ENCODE measurements at regions not wholly inside any gene's neighbourhood (a gene's known extent, or its start where the extent isn't known, plus 50 kb on each side); places are given as distances from the start of the nearest gene placed in this dataset.
"Not testable (repeated sequence)": the region's sequence is repeated elsewhere in the genome, so short reads cannot be mapped to it uniquely, and the experiment has no call there.

GRCh38 chr13:73536865-73537264, 478.1 kb downstream of the KLF5 start:
- DNase-seq, result no peak

- no peak for DNase-seq
Observed at GRCh38 chr13:73535341-73535740, 476.5 kb downstream of the KLF5 start.

DNA sequence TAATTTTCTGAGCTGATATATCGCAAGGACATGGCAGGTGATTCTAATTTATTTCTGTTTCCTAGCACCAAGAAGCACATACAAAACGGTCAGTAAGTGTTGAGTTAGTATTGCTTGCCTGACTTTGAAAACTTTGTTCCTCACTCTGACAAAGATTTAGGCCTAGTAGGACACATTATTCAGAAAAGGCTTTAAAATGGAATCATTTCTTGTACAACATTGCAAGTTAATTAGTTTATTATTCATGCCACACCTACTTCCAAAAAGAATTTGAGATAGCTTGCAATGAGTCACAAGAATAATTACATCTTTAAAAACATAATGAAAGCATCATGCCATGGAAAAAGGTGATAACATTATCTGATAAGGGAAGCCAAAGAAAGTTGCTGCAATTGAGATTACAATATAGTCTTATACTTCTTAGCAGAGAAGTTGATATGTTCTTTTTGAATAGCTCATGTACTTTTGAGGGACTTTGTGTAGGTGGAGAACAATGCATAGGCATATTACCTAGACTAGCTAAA, 474.2 kb downstream of the KLF5 start:
- DNase-seq, result no peak

GRCh38 chr13:73532582-73532981, 473.8 kb downstream of the KLF5 start:
- DNase-seq, result no peak

DNA sequence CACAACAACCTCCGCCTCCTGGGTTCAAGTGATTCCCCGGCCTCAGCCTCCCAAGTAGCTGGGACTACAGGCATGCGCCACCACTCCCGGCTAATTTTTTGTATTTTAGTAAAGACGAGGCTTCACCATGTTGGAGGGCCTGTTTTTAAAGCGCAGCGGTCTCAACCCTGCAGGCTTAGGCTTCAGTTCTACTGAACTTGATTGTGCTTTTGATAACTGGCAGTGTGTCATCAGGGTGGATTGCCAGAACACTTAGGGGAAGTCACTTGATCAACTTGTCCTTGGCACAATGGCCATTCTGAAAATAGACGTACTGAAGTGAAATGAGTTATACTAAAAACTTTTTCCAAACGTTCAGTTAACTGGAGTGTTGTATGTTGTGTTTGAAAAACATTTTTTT, 472.2 kb downstream of the KLF5 start:
- DNase-seq, result no peak

DNA sequence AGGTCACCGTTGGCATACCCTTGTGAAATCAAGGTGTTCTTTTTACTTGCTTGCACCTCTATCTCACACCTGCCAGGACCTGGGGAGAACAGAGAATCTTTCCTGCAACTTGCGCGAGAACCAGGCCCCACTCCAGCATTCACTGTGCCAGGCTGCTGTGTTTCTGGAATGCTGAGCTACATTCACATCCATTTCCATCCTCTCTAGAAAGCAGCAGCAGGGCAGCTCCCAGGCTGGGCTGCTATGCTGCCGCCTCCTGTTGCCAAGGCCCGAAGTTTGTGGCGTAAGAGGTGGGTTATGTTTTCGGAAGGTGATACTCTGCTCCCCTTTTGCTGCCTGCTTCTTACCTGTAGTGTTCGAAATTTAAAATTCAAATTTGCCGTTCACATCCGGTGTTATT, 464.1 kb downstream of the KLF5 start:
- no peak for DNase-seq

DNA sequence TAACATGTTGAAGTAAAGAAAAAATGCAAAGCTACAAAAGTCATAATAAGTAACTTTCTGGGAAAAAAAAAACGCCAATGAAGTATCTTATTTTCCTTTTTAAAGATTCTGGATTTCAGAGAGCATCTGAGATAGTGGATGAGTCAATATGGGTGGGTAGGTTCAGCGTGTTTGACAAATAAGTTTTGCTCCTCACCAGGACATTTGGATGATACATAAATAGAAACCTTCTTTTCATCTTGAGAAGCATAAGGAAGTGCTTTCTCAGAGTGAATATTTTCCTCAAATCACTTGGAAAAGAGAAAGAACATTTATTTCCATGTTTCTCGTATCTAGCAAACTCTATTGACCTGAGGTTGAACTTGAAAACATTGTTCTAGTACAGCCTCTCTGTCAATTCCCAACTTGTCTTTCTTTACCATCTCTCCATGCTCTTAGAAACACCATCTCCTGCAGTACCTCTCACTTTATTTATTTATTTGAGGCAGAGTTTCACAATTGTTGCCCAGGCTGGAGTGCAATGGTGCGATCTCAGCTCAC, 463.2 kb downstream of the KLF5 start:
- no peak for DNase-seq

GRCh38 chr13:73521290-73521624, 462.5 kb downstream of the KLF5 start:
- DNase-seq, result peak in 1 of 2 donors; percentile 28

DNA sequence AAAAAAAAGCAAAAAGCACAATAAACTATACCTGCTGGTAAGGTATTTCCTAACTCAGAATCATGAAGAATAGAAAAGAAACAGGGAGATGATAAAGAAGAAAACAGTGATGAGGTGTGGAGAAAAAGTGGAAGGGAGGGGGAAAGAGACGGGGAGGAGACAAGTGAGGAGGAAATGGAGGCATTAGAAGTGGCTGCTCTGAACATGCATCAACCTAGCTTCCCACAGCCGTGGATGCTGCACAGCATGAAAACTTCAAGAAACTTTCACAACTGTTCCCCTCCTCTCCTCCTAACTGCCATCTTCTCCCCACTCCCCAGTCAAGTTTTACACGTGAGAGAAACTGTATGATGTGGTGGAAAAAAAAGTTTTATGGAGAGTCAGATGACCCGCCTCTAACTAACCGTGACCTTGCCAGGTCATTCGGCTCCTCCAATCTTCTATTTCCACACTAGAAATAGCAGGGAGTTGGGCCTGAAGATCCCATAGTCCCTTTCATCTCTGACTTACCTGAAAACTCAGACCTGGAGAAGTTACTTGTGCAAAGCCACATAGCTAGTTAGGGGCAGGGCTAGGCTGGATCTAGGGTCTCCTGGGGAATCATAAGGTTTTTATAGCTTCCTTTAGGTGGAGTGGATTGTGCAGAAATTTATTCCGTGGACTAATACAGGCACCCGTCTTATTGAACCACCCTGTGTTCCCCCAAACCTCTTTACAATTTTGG, 461.9 kb downstream of the KLF5 start:
- peak in 1 of 2 donors; percentile 12 for DNase-seq

DNA sequence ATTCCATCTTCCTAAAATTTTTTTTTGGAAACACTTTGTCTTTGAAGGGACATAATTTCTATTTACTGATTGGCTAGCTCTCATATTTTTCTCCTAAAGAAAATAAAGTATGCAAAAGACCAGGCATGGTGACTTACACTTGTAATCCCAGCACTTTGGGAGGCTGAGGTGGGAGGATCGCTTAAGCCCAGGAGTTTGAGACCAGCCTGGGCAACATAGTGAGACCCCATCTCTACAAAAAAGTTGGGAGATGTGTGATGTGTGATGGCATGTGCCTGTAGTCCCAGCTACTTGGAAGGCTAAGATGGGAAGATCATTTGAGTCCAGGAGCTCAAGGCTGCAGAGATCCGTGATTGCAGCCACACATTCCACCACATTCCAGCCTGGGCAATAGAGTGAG, 461.3 kb downstream of the KLF5 start:
- not testable (repeated sequence) for DNase-seq

DNA sequence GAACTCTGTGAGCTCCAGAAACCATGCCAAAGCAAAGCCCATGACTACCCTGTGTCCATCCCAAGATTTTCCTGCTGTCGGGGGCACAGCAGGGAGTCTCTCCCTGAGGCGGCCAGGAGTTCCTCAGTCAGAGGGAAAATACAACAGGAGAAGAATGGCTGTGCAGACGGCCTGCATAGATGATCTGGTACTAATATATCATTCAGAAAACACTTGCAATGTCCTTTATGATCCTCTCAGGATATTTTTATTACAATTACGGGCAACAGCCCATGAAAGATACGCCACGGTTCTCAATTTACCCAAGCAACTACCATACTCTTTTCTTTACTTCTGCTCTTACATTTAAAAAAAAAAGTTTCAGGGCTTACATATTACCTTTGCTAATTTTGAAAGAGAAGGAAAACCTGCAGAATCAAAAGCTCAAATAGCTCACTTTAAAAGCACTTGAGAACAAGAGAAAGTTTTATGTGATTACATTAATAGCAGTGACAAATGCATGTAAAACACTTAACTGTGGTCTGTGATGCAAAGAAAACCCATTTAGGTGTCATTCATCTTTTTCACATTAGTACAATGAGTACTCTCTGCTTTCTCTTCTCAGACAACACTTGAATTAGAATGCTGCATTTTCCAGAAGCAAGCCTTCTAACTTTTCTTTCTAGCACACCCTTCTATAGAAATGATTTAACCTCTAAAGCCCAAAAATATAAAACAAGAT, 460.8 kb downstream of the KLF5 start:
- no peak for DNase-seq

- no peak for DNase-seq
Observed at GRCh38 chr13:73517766-73518165, 459.0 kb downstream of the KLF5 start.

GRCh38 chr13:73516731-73517130, 457.9 kb downstream of the KLF5 start:
- no peak for DNase-seq

- no peak for DNase-seq
Observed at GRCh38 chr13:73514208-73514607, 455.4 kb downstream of the KLF5 start.

- DNase-seq, result no peak
Observed at GRCh38 chr13:73513751-73514150, 454.9 kb downstream of the KLF5 start.

- no peak for DNase-seq
Observed at GRCh38 chr13:73508841-73509240, 450.0 kb downstream of the KLF5 start.

DNA sequence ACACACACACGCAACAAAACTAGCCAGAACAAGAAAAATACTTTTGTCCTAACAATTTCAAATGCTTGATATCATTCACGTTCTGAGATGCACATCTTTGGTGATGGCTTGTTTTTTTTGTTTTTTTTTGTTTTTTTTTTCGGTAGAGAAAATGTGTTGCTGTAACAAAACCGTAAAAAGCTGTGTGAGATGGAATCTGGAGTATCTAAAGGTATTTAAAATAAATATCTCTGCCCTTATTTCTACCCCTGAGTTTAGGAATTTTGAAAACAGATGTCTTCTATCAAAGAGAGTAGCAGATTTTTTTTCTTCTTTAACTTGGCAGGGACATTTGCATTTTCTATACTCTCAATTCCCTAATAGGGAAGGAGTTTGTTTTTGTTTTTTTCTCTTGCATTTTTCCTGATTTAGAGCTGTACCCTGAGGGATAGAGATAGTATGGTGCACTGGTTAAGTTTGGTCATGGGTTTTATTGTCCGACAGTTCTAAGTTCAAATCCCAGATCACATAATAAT, 446.6 kb downstream of the KLF5 start:
- DNase-seq, result no peak

DNA sequence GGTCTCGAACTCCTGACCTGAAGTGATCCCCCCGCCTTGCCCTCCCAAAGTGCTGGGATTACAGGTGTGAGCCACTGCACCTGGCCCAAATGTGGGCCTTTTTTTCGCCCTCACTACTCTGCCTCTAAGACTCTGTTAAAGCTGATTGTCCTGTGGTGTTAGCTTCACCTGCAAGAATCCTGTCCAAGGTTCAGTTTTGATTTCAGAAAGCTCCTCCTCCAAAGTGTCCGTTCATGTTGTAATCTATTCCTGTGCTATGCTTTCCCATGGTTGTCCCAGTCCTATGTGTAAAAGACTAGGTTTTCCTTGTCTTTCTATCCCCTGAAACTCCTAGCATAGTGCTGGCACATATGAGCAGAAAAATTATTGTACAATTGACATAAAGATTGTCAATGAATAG, 440.9 kb downstream of the KLF5 start:
- DNase-seq, result no peak

DNA sequence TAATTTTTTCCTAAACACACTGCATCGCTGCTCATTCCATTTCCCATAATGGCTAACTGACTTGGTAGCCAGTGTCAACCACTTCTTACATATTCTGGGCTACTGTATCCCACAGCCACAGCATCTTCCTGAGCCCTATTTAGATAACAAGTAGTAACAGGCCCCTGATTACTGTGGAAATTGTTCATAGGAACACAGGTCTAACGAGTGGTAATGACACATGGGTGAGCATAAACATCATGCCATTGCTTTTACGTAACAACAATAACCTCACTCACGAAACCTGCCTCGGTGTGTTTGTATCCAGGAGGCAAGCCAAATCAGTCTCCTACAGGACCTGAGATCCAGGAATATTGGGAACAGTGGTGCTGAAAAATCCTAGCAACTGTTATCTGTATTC, 438.6 kb downstream of the KLF5 start:
- no peak for DNase-seq

GRCh38 chr13:73496711-73497110, 437.9 kb downstream of the KLF5 start:
- no peak for DNase-seq

- DNase-seq, result no peak
Observed at GRCh38 chr13:73492811-73493210, 434.0 kb downstream of the KLF5 start.

- DNase-seq, result no peak
Observed at GRCh38 chr13:73482556-73482955, 423.8 kb downstream of the KLF5 start.

GRCh38 chr13:73481886-73482445, 423.2 kb downstream of the KLF5 start:
- no peak for DNase-seq
